ENCODE measurements at regions not wholly inside any gene's neighbourhood (a gene's known extent, or its start where the extent isn't known, plus 50 kb on each side); places are given as distances from the start of the nearest gene placed in this dataset.

DNA sequence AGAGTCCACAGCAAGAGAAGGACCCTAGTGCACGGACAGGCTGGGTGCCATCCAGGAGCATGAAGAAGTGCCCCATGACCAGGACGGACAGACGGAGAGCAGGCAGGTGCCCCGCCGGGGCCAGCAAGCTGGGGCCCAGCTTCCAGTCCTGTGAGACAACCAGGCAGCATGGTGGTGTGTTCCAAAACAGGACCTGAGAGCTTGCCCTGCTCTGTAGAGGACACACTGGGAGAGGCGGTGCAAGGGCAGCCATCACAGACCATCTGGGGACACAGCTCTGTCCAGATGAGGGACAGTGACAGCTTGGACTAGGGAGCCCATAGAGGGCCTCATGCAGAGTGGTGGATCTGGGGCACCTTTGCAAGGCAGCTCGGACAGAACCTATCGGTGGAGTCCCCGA lies 279.8 kb downstream of the EIPR1 start:
- H3K79me2 ChIP-seq (ENCODE audit: insufficient read depth, low read length), result no peaks in the 10 kb centered on the region
- no peak overlapping the region for H3K4me2 ChIP-seq (ENCODE audit: low read depth, low read length, poor library complexity, severe bottlenecking)
- no peaks in the 10 kb centered on the region for H3K36me3 ChIP-seq (ENCODE audit: low read length)
- H2AFZ ChIP-seq (ENCODE audit: low read depth, low read length, severe bottlenecking), result no peak overlapping the region
- no peak overlapping the region for H3K4me3 ChIP-seq (ENCODE audit: insufficient read depth, low read length, poor library complexity, severe bottlenecking)
- H3K9ac ChIP-seq (ENCODE audit: low read length), result no peak overlapping the region
- H3K9me3 ChIP-seq (ENCODE audit: insufficient read depth, low read length), result no peaks in the 10 kb centered on the region
- H4K20me1 ChIP-seq (ENCODE audit: low read depth, low read length), result no peaks in the 10 kb centered on the region
- H3K27me3 ChIP-seq (ENCODE audit: low read length), result no peaks in the 10 kb centered on the region
- TF ChIP-seq EZH2phosphoT487 (conservative IDR thresholded peaks at IDR 0.05; ENCODE audit: low read length) (no peak), CTCF (IDR thresholded peaks at IDR 0.05; ENCODE audit: insufficient read depth, low read length, poor library complexity, severe bottlenecking) (no peak)
- H3K9me2 ChIP-seq (replicated peaks; ENCODE audit: insufficient read depth, low read length), result no peaks in the 10 kb centered on the region
- no peaks in the 10 kb centered on the region for H3F3A ChIP-seq (ENCODE audit: insufficient read depth)
- H3K27ac ChIP-seq (ENCODE audit: low read depth, low read length), result no peak overlapping the region

- H3K9me2 ChIP-seq (replicated peaks; ENCODE audit: insufficient read depth, low read length), result no peaks in the 10 kb centered on the region
- H3K9me3 ChIP-seq (ENCODE audit: insufficient read depth, low read length), result no peaks in the 10 kb centered on the region
- H3K4me2 ChIP-seq (ENCODE audit: low read depth, low read length, poor library complexity, severe bottlenecking), result no peak overlapping the region
- H3K9ac ChIP-seq (ENCODE audit: low read length), result no peak overlapping the region
- H3K27me3 ChIP-seq (ENCODE audit: low read length), result no peaks in the 10 kb centered on the region
- no peaks in the 10 kb centered on the region for H3F3A ChIP-seq (ENCODE audit: insufficient read depth)
- H2AFZ ChIP-seq (ENCODE audit: low read depth, low read length, severe bottlenecking), result no peak overlapping the region
- H4K20me1 ChIP-seq (ENCODE audit: low read depth, low read length), result no peaks in the 10 kb centered on the region
- no peaks in the 10 kb centered on the region for H3K36me3 ChIP-seq (ENCODE audit: low read length)
- H3K79me2 ChIP-seq (ENCODE audit: insufficient read depth, low read length), result no peaks in the 10 kb centered on the region
- no peak for TF ChIP-seq EZH2phosphoT487 (conservative IDR thresholded peaks at IDR 0.05; ENCODE audit: low read length)
- no peak for TF ChIP-seq CTCF (IDR thresholded peaks at IDR 0.05; ENCODE audit: insufficient read depth, low read length, poor library complexity, severe bottlenecking)
- H3K27ac ChIP-seq (ENCODE audit: low read depth, low read length), result no peak overlapping the region
- no peak overlapping the region for H3K4me3 ChIP-seq (ENCODE audit: insufficient read depth, low read length, poor library complexity, severe bottlenecking)
These were observed 282.3 kb downstream of the EIPR1 start for GRCh38 chr2:3094999-3095958.

DNA sequence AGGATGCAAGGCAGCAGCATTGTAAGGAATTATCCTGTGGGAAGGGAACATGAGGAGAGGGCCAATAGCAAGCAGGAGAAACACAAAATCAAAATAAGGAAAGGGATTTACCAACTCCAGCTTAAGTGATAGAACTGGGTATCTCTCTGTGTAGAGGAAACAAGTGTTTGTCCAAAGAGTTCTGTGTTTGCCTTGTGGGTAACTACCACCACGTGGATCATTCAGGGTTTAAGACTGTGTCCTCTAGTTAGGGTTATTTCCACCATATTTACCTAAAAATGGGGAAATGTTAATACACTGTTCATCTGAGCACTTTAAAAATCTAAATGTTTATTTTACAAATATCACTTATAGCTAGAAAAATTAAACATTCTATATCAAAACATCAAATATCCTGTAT lies 283.3 kb downstream of the EIPR1 start:
- no peaks in the 10 kb centered on the region for H4K20me1 ChIP-seq (ENCODE audit: low read depth, low read length)
- no peaks in the 10 kb centered on the region for H3K27me3 ChIP-seq (ENCODE audit: low read length)
- H3K9ac ChIP-seq (ENCODE audit: low read length), result no peak overlapping the region
- H3F3A ChIP-seq (ENCODE audit: insufficient read depth), result no peaks in the 10 kb centered on the region
- no peak overlapping the region for H3K4me2 ChIP-seq (ENCODE audit: low read depth, low read length, poor library complexity, severe bottlenecking)
- H3K9me2 ChIP-seq (replicated peaks; ENCODE audit: insufficient read depth, low read length), result no peaks in the 10 kb centered on the region
- H3K36me3 ChIP-seq (ENCODE audit: low read length), result no peaks in the 10 kb centered on the region
- no peak for TF ChIP-seq EZH2phosphoT487 (conservative IDR thresholded peaks at IDR 0.05; ENCODE audit: low read length)
- TF ChIP-seq CTCF (IDR thresholded peaks at IDR 0.05; ENCODE audit: insufficient read depth, low read length, poor library complexity, severe bottlenecking), result no peak
- no peaks in the 10 kb centered on the region for H3K79me2 ChIP-seq (ENCODE audit: insufficient read depth, low read length)
- no peaks in the 10 kb centered on the region for H3K9me3 ChIP-seq (ENCODE audit: insufficient read depth, low read length)
- H3K27ac ChIP-seq (ENCODE audit: low read depth, low read length), result no peak overlapping the region
- no peak overlapping the region for H2AFZ ChIP-seq (ENCODE audit: low read depth, low read length, severe bottlenecking)
- no peak overlapping the region for H3K4me3 ChIP-seq (ENCODE audit: insufficient read depth, low read length, poor library complexity, severe bottlenecking)

Data from SU-DHL-6 (cell line).